ENCODE measurements at regions not wholly inside any gene's neighbourhood (a gene's known extent, or its start where the extent isn't known, plus 50 kb on each side); places are given as distances from the start of the nearest gene placed in this dataset.
"Not testable (repeated sequence)": the region's sequence is repeated elsewhere in the genome, so short reads cannot be mapped to it uniquely, and the experiment has no call there.

DNA sequence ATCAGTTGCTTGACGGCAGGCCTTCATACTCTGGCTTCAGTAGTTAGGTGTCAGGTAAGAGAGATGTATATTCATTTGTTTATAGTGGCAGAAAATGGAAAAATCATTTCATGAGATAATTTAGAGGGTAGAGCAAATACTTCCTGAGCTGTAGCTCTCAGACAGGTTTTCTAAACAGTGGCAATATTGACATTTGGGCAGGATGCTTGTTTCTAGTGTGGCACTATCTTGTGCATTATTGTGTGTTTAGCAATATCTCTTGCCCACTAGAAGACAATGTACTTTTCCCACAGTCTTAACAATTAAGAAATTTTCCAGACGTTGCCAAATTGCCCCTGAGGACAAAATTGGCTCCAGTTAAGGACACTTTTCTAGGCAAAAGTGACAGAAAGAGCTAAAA lies 1143.1 kb downstream of the PLA2G4A start:
- DNase-seq, result no peak

GRCh38 chr1:187977298-187977697 lies 1148.5 kb downstream of the PLA2G4A start:
- no peak for DNase-seq

- DNase-seq, result no peak
Observed at GRCh38 chr1:187985145-187985896, 1156.6 kb downstream of the PLA2G4A start.

DNA sequence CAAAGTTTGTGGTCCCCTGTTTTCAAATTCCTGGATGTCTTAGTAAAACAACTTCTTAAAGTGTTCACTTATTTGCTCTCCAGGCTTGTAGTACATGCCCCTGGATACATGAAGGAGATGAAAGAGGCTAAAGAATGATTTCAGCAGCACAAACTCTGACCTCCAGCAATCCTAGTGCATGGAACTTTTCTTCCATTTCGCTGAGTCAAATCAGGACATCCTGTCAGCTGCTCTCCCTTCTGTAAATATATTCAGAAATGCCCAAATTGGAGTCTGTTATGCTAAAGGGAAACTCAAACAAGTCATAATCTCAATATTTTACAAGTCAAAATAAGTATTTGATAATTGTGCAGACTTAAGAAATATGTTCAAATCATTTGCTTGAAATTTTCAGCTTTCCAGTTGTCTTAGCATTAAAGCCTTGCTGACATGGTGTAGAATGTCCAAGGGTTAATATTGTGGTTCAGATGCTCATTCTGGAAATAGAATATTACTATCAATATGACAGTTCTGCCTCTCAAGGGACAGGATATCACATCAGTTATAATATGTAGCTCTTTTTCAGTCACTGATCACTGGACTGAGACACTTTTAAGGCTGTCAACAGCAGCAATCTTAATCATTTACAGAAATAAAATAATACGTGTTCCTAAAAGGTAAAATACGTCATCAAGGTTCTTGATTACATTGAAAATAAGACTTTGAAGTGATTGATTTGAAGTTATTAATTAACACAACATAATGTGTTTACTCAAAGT lies 1157.3 kb downstream of the PLA2G4A start:
- no peak for DNase-seq

DNA sequence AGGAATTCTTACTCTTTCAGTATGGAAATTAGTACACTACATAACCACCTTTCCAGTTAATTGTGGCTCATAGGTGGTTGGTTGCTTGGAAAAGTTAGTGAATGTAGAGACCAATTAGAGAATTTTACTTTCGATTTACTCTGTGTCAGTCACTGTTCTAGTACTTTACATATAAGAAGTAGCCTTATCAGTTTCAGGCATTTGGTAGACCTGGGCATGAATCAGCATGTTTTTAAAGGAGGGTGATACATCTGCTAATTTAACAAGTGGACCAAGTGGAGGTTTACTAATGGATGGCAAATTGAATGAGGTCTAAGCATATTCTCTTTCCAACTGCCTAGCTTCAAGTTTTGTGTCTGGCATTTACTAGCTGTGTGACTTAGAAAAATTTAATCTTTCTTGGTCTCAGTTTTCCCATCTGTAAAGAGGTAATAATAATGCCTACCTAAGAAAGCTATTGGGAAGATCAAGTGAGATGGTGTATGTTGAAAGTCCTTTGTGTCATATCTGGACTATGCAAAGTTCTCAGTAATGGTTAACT lies 1158.6 kb downstream of the PLA2G4A start:
- no peak for DNase-seq

GRCh38 chr1:187991944-187992343 lies 1163.2 kb downstream of the PLA2G4A start:
- no peak for DNase-seq

DNA sequence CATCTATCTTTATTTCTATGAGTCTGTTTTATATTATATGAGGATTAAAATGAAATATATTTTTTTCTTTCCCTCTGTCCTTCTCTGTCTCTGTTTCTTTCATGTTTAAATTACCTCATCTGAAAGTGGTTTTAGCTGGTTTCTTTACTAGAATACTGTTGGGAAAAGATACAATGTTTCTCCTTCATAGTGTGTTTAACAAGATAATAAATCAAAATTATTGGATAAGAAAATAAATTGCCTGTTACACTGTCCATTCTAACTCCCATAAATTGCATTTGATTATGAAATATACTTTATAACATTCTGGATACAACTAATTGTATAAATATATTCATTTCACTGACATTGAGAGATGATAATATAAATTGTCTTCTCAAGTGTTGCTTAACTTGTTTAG lies 1168.0 kb downstream of the PLA2G4A start:
- DNase-seq, result no peak

- DNase-seq, result no peak
Observed at GRCh38 chr1:187999973-188000372, 1171.2 kb downstream of the PLA2G4A start.

GRCh38 chr1:188003687-188004086 lies 1174.9 kb downstream of the PLA2G4A start:
- DNase-seq, result not testable (repeated sequence)

GRCh38 chr1:188004849-188005248 lies 1176.1 kb downstream of the PLA2G4A start:
- no peak for DNase-seq

GRCh38 chr1:188006354-188006753 lies 1177.6 kb downstream of the PLA2G4A start:
- DNase-seq, result no peak

DNA sequence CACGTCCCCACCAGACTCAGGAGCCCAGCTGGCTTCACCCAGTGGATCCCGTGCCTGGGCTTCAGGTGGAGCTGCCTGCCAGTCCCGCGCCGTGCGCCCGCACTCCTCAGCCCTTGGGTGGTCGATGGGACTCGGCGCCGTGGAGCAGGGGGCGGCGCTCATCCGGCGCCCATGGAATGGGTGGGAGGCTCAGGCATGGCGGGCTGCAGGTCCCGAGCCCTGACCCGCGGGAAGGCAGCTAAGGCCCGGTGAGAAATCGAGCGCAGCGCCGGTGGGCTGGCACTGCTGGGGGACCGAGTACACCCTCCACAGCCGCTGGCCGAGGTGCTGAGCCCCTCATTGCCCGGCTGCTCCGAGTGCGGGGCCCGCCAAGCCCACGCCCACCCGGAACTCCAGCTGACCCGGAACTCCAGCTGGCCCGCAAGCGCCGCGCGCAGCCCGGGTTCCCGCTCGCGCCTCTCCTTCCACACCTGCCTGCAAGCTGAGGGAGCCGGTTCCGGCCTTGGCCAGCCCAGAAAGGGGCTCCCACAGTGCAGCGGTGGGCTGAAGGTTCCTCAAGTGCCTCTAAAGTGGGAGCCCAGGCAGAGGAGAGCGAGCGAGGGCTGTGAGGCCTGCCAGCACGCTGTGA lies 1184.6 kb downstream of the PLA2G4A start:
- not testable (repeated sequence) for DNase-seq

GRCh38 chr1:188017921-188018320 lies 1189.2 kb downstream of the PLA2G4A start:
- no peak for DNase-seq

DNA sequence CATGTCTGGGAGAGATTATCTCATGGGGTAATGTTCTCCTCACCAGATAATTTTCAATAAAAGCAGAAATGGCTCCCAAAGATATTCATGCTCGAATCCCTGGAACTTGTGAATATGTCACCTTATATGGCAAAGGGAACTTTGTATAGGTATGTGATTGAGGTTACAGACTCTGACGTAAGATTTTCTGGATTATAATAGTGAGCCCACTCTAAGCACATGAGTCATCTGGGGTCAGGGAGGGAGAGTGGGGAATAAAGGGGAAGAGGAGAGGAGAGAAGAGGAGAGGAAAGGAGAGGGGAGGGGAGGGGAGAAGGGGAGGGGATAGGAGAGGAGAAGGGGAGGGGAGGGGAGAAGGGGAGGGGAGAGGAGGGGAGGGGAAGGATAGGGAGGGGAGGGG lies 1193.9 kb downstream of the PLA2G4A start:
- peak; percentile 6 for DNase-seq

DNA sequence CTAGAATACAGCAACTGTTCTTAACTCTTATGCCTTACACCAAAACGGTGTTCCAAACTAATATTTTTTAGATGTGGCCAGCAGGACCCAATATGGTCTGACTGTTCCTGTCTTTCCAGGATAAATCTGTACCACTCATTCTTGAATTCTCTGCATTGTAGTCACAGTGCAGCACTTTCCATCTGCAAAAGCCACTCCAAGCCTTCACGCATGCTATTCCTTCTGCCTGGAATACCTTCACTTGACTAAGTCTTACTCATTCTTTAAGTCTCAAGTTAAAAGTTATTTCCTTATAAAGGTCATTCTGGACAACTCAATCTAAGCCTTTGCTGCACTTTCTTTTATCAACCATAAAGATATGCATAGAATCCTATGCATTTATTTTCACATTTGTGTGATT lies 1194.5 kb downstream of the PLA2G4A start:
- DNase-seq, result peak; percentile 17

DNA sequence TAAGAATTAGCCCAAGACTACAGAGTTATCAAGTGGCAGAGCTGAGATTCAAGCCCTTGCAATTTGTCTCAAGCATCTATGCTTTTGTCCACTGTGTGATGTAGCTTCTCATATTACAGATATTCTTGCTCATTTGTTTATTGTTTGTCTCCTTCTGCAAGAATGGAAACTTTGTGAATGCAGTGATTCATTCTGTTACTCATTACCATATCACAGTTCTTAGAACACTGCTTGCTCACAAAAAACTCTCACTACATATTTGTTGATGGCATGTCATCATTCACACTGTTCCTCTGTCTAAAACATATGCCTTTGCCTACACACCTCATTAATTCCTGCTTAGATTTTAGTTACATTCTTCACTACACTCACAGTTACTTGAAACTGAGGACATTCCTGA lies 1198.9 kb downstream of the PLA2G4A start:
- peak; percentile 75 for DNase-seq

DNA sequence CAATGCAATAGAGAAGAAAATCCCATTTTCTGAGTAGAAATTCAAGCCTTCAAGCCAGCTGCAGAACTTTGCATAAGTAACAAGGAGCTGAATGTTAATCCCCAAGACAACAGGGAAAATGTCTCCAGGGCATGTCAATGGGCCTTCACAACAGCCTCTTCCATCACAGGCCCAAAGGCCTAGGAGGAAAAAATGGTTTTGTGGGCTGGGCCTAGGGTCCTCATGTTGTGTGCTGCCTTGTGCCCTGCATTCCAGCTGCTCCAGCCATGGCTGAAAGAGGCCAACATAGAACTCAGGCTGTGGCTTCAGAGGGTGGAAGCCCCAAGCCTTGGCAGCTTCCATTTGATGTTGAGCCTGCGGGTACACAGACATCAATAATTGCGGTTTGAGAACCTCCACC lies 1208.8 kb downstream of the PLA2G4A start:
- not testable (repeated sequence) for DNase-seq

- no peak for DNase-seq
Observed at GRCh38 chr1:188043536-188044245, 1214.9 kb downstream of the PLA2G4A start.

DNA sequence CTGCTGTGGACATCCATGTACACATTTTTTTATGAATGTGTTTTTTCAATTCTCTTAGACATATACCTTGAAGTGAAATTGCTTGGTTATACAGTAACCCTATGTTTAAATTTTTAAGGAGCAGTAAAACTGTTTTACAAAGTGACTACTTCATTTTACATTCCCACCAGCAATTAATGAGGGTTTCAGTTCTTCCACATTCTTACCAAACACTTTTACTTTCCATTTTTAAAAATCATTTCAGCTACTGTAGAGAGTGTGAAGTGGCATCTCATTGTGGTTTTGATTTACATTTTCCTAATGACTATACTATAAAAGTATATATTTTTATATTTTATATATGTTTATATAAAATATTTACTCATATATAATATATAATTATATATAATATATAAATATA lies 1221.5 kb downstream of the PLA2G4A start:
- DNase-seq, result no peak

DNA sequence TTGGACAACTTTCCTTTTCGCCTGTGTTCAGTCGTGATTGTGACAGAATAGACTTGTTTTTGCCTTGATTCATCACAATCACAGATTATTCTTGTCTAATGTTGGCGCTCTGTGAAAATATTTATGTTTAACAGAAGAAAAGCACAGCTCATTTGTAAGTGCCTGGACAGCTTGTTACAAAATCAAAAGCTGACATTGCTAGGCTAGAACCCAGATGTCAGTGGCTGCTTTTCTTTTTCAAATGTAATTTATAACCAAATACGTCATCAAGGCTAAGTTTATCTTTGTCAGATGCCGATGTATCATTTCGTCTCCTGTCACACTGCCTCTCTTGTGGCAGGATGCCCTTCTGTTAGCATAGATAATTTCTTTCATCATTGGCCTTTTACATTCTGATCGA lies 1227.3 kb downstream of the PLA2G4A start:
- DNase-seq, result no peak

- DNase-seq, result no peak
Observed at GRCh38 chr1:188058801-188059200, 1230.1 kb downstream of the PLA2G4A start.

DNA sequence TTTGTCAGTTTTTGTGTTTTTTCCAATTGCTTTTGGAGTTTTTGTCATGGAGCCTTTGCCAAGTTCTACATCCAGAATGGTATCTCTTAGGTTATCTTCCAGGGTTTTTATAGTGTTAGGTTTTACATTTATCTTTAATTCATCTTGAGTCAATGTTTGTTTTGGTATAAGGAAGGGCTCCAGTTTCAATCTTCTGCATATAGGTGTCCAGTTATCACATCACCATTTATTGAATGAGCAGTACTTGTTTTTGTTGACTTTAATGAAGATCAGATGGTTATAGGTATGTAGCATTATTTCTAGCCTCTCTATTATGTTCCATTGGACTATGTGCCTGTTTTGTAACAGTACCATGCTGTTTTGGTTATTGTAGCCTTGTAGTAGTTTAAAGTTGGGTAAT lies 1233.1 kb downstream of the PLA2G4A start:
- DNase-seq, result no peak

DNA sequence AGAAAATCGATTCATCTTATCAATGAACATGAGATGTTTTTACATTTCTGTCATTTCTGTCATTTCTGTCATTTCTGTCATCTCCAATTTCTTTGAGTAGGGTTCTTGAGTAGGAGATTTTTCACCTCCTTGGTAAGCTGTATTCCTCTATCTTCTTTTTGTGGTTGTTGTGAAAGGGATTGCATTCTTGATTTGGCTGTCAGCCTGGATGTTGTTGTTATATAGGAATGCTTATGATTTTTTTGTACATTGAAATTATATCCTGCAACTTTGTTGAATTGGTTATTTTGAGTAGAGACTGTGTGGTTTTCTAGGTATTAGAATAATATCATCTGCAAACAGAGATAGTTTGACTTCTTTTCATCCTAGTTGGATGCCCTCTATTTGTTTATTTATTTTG lies 1233.7 kb downstream of the PLA2G4A start:
- DNase-seq, result peak; percentile 19

Measured in fibroblast of skin of back (primary cell).